Esophagus squamous epithelium (tissue), 4 donors: ENCODE measurements at regions not wholly inside any gene's neighbourhood (a gene's known extent, or its start where the extent isn't known, plus 50 kb on each side); places are given as distances from the start of the nearest gene placed in this dataset.

Source experiments
- CTCF ChIP-seq, 6 experiments: fragments of 450-650 bp in 4 of 6; fragments of 200-600 bp in 2 of 6; sonication (generic) in 2 of 6; IDR thresholded peaks; one replicate each; pipeline ENCODE4 v1.5.1; 2016 to 2019; ENCODE audit warnings: antibody characterized with exemption in 6 of 6, mild to moderate bottlenecking in 4 of 6, moderate library complexity in 4 of 6
- POLR2A ChIP-seq, 4 donors: fragments of 450-650 bp; IDR thresholded peaks; one replicate each; pipeline ENCODE4 v1.6.1; 2017; ENCODE audit warnings: antibody characterized with exemption in 4 of 4, mild to moderate bottlenecking in 4 of 4, moderate library complexity in 3 of 4

GRCh38 chr1:25030674-25031589, 100.9 kb upstream of the RUNX3 start:
- no peak for TF ChIP-seq CTCF (IDR thresholded peaks at IDR 0.05)
- no peak for TF ChIP-seq POLR2A (IDR thresholded peaks at IDR 0.05)
